Effector memory CD8-positive, alpha-beta T cell (primary cell): ENCODE measurements at regions not wholly inside any gene's neighbourhood (a gene's known extent, or its start where the extent isn't known, plus 50 kb on each side); places are given as distances from the start of the nearest gene placed in this dataset.
"Not testable (repeated sequence)": the region's sequence is repeated elsewhere in the genome, so short reads cannot be mapped to it uniquely, and the experiment has no call there.

Source experiments
- ATAC-seq: fragments of 150-1000 bp; cut with Tn5 transposase; replicated peaks from 2 replicates; pipeline ENCODE4 v1.10.0; 2021; ENCODE audit warnings: mild to moderate bottlenecking, moderate library complexity
- DNase-seq, 3 experiments: peaks; one replicate each; pipeline ENCODE4 v3.0.0; 2021
- H3K27ac Mint-ChIP-seq, 2 donors: one replicate each; pipeline ENCODE4 v1.8.0; 2022; ENCODE audit warnings: mild to moderate bottlenecking in 2 of 2, mixed read lengths in 2 of 2, moderate library complexity in 2 of 2
- H3K27me3 Mint-ChIP-seq, 2 donors: one replicate each; pipeline ENCODE4 v1.8.0; 2022; ENCODE audit warnings: mixed read lengths in 2 of 2
- H3K36me3 Mint-ChIP-seq: one replicate; pipeline ENCODE4 v1.8.0; 2022; ENCODE audit warnings: mild to moderate bottlenecking, moderate library complexity, mixed read lengths; ENCODE audit not compliant: insufficient read depth
- H3K4me1 Mint-ChIP-seq, 2 donors: one replicate each; pipeline ENCODE4 v1.8.0; 2022; ENCODE audit warnings: low read depth in 2 of 2, mixed read lengths in 2 of 2
- H3K4me3 Mint-ChIP-seq, 2 donors: one replicate each; pipeline ENCODE4 v1.8.0; 2022; ENCODE audit warnings: mild to moderate bottlenecking in 2 of 2, mixed read lengths in 2 of 2, moderate library complexity in 2 of 2
- H3K9me3 Mint-ChIP-seq, 2 donors: one replicate each; pipeline ENCODE4 v1.8.0; 2022; ENCODE audit warnings: mixed read lengths in 2 of 2

DNA sequence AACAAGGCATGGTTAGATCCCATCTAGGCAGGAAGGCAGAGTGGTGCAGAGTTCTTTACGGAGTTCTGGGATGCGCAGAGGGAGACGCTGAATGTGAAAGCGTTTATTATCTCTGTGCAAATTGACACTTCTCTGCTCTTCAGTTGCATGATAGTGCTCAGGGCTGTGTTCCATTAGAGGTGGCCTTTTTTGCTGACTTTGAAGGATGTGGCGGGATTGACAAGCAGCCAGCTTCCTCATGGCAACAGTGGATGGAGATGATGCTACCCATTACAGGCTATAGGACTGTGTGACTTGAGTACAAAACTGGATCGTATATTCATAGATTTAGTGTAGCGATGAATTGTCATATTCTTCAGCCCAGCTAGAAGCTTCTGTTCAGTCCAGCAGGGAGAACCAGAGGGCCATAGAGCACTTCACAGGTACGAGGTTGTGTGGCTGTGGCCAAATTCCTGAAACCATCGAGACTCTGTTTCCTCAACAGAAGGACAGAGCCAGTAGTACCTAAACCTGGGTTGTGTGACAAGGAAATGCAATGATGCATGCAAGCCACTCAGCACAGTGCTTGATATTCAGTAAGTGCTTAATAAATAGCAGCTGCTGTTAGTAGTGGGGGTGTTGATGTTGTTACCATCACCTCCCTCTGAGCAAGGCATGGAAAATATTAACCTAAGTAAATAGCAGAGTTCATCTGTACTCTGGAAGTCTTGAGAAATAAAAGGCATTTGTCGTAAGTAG lies 430.0 kb upstream of the KAZN start:
- no peak for DNase-seq
- no peak for ATAC-seq
- no peaks in the 10 kb centered on the region for H3K36me3 Mint-ChIP-seq
- no peaks in the 10 kb centered on the region for H3K9me3 Mint-ChIP-seq
- no peak overlapping the region for H3K4me3 Mint-ChIP-seq
- no peaks in the 10 kb centered on the region for H3K4me1 Mint-ChIP-seq
- no peak overlapping the region for H3K27ac Mint-ChIP-seq
- H3K27me3 Mint-ChIP-seq: no peaks in the 10 kb centered on the region

DNA sequence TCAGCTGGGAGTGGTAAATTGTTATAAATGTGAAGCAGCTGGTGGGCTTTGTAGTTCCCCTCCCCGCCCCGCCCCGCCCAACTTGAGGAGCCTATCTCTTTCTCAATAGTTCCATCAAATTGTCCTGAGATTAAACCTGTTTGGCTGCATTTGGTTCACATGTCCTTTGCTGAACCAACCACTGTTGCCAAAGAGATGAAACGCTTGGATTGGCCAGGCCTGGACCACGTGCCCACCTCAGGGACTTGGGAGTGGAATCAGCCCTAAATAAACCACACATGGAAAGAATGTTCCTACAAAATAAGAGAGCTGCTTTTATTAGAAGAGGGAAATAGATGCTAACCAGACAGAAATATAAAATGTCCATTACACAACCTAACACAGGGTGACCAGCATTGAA lies 424.9 kb upstream of the KAZN start:
- H3K27ac Mint-ChIP-seq: no peak overlapping the region
- ATAC-seq (no peak), DNase-seq (no peak)
- peaks cover 0 to 4% of the 10 kb centered on the region in 2 donors for H3K9me3 Mint-ChIP-seq
- no peaks in the 10 kb centered on the region for H3K4me1 Mint-ChIP-seq
- peaks cover under 1 to 9% of the 10 kb centered on the region in 2 donors for H3K27me3 Mint-ChIP-seq
- no peaks in the 10 kb centered on the region for H3K36me3 Mint-ChIP-seq
- no peak overlapping the region for H3K4me3 Mint-ChIP-seq

DNA sequence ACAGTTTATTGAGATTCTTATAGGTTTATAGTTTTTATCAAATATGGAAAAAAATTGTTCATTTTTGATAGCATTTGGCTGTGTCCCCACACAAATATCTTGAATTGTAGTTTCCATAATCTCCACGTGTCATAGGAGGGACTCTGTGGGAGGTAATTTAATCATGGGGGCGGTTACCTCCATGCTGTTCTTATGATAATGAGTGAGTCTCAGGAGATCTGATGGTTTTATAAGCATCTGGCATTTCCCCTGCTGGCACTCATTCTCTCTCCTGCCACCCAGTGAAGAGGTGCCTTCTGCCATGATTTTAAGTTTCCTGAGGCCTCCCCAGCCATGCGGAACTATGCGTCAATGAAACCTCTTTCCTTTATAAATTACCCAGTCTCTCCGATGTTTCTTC lies 420.6 kb upstream of the KAZN start:
- not testable (repeated sequence) for H3K9me3 Mint-ChIP-seq, H3K36me3 Mint-ChIP-seq, ATAC-seq, DNase-seq, H3K4me3 Mint-ChIP-seq, H3K4me1 Mint-ChIP-seq, H3K27ac Mint-ChIP-seq
- peaks cover 41% of the 10 kb centered on the region in 2 donors for H3K27me3 Mint-ChIP-seq

- Mint-ChIP-seq H3K27ac (no peak overlapping the region), H3K4me1 (no peaks in the 10 kb centered on the region), H3K36me3 (no peaks in the 10 kb centered on the region), H3K9me3 (peaks cover 0 to 8% of the 10 kb centered on the region in 2 donors), H3K27me3 (peaks cover 54% of the 10 kb centered on the region in 2 donors), H3K4me3 (no peak overlapping the region)
- DNase-seq (no peak), ATAC-seq (no peak)
Observed at GRCh38 chr1:14180738-14181137, 417.7 kb upstream of the KAZN start.

DNA sequence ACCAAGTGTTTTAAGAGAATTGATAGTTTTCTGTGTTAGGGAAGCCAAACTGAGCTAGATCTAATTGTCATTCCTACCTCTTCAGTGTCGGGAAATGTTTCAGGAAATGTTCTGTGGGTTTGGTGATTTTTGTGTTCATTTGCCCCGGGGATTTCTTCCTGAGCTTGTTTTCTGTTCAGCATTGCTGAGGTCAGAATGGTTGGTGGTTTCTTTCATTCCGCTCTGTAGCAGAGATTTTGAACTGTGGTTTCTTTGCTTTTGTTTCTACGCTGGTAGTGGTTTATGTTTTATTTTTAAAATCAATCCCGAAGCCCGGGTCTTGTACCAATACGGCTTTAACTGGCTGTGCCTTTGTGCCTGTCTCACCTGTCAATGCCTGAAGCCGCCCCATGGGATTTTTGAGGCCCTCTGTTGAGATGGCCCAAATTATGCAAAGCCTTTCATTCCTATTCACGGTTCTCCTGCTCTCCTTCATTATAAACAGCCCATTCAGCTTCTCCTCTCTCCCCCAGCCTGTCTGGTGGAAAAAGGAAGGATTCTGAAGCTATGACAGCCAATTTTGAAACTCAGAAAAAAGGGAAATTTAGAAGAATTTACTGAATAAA lies 417.2 kb upstream of the KAZN start:
- ATAC-seq (no peak), DNase-seq (no peak)
- peaks cover 57 to 58% of the 10 kb centered on the region in 2 donors for H3K27me3 Mint-ChIP-seq
- no peak overlapping the region for H3K4me3 Mint-ChIP-seq
- peaks cover 0 to 8% of the 10 kb centered on the region in 2 donors for H3K9me3 Mint-ChIP-seq
- H3K36me3 Mint-ChIP-seq: no peaks in the 10 kb centered on the region
- H3K27ac Mint-ChIP-seq: no peak overlapping the region
- no peaks in the 10 kb centered on the region for H3K4me1 Mint-ChIP-seq

DNA sequence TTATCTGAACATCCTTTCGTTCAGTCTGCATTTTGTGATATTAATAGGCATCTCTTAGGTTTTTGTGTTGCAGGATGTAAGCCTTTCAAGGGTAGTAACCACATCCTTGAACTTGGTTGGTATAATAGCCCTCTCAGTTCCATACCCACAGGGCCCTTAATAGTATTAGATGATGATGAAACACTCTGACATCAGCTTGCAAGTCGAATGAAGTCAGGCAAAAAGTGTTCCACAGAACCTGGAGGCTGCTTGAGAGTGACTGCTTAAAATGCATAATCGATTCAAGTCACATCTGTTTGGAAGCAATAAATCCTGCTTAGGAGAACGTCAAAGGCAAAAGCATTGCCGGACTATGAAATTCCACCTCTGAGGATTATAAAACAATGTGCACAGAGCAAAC lies 415.6 kb upstream of the KAZN start:
- Mint-ChIP-seq H3K9me3 (peaks cover 0 to 8% of the 10 kb centered on the region in 2 donors), H3K4me1 (no peaks in the 10 kb centered on the region), H3K27ac (no peak overlapping the region), H3K36me3 (no peaks in the 10 kb centered on the region), H3K27me3 (peaks cover 61 to 64% of the 10 kb centered on the region in 2 donors), H3K4me3 (no peak overlapping the region)
- no peak for ATAC-seq
- DNase-seq: no peak

- no peak overlapping the region for H3K4me3 Mint-ChIP-seq
- H3K4me1 Mint-ChIP-seq: no peaks in the 10 kb centered on the region
- ATAC-seq: no peak
- H3K36me3 Mint-ChIP-seq: no peaks in the 10 kb centered on the region
- peaks cover 61 to 64% of the 10 kb centered on the region in 2 donors for H3K27me3 Mint-ChIP-seq
- no peak for DNase-seq
- no peak overlapping the region for H3K27ac Mint-ChIP-seq
- H3K9me3 Mint-ChIP-seq: peaks cover 0 to 8% of the 10 kb centered on the region in 2 donors
Observed at GRCh38 chr1:14183329-14183728, 415.2 kb upstream of the KAZN start.

DNA sequence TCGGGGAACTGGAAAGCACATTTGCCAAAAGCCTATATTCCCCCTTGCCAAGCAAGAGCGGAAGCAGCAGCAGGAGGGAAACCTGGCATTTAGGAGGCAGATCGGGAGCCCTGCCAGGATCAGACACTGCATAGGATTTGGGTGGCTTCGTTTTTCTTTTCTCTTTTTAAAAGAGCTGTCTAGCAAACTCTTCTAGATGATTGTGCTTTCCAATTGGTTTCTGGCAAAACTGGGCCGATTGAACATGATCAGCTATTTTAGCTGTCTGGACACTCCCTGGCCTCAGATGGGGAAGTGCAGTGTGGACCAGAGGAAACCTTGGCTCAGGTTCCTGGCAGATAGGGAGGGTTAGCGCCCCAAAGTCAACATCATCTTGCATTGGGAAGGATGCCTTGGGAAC lies 414.0 kb upstream of the KAZN start:
- no peak for ATAC-seq
- no peak for DNase-seq
- Mint-ChIP-seq H3K4me3 (no peak overlapping the region), H3K27me3 (peaks cover 53 to 56% of the 10 kb centered on the region in 2 donors), H3K9me3 (peaks cover 0 to 8% of the 10 kb centered on the region in 2 donors), H3K27ac (no peak overlapping the region), H3K4me1 (no peaks in the 10 kb centered on the region), H3K36me3 (no peaks in the 10 kb centered on the region)

GRCh38 chr1:14189381-14189780 lies 409.1 kb upstream of the KAZN start:
- H3K36me3 Mint-ChIP-seq: no peaks in the 10 kb centered on the region
- H3K4me1 Mint-ChIP-seq: no peaks in the 10 kb centered on the region
- H3K27me3 Mint-ChIP-seq: peaks cover 12 to 31% of the 10 kb centered on the region in 2 donors
- H3K4me3 Mint-ChIP-seq: no peak overlapping the region
- H3K27ac Mint-ChIP-seq: no peak overlapping the region
- peaks cover 0 to 3% of the 10 kb centered on the region in 2 donors for H3K9me3 Mint-ChIP-seq
- DNase-seq (no peak), ATAC-seq (no peak)

- Mint-ChIP-seq H3K27me3 (peaks cover 7 to 28% of the 10 kb centered on the region in 2 donors), H3K27ac (no peak overlapping the region), H3K9me3 (no peaks in the 10 kb centered on the region), H3K4me3 (no peak overlapping the region), H3K36me3 (no peaks in the 10 kb centered on the region), H3K4me1 (no peaks in the 10 kb centered on the region)
- DNase-seq (no peak), ATAC-seq (no peak)
Observed at GRCh38 chr1:14190508-14190907, 408.0 kb upstream of the KAZN start.

DNA sequence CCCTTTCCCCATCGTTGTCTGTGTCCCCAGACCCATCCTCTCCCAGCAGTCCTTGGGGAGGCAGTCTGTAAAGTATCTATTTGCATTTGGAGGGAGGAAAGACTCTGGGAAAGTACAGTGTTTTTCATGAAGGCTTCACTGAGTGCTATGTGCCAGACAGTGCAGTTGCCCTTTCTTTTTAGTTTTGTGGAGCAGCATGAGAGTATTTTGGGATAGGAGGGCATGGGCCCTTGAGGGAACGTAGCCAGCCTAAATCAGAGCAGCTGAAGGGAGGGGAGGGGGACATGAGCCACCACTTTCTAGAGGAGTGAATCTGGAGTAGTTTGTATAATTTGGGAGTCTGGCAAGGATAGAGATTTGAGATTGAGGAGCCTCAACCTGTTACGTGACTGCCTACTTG lies 404.0 kb upstream of the KAZN start:
- H3K4me1 Mint-ChIP-seq: no peaks in the 10 kb centered on the region
- peaks cover 0 to 7% of the 10 kb centered on the region in 2 donors for H3K27me3 Mint-ChIP-seq
- no peak overlapping the region for H3K27ac Mint-ChIP-seq
- no peak overlapping the region for H3K4me3 Mint-ChIP-seq
- ATAC-seq: no peak
- DNase-seq: no peak
- no peaks in the 10 kb centered on the region for H3K9me3 Mint-ChIP-seq
- H3K36me3 Mint-ChIP-seq: no peaks in the 10 kb centered on the region

- DNase-seq (no peak), ATAC-seq (no peak)
- H3K9me3 Mint-ChIP-seq: no peaks in the 10 kb centered on the region
- H3K27ac Mint-ChIP-seq: no peak overlapping the region
- H3K36me3 Mint-ChIP-seq: no peaks in the 10 kb centered on the region
- H3K27me3 Mint-ChIP-seq: peaks cover 0 to 9% of the 10 kb centered on the region in 2 donors
- no peaks in the 10 kb centered on the region for H3K4me1 Mint-ChIP-seq
- H3K4me3 Mint-ChIP-seq: no peak overlapping the region
Observed at GRCh38 chr1:14205066-14205465, 393.4 kb upstream of the KAZN start.

GRCh38 chr1:14215151-14215550 lies 383.3 kb upstream of the KAZN start:
- Mint-ChIP-seq H3K27me3 (peaks cover 0 to 9% of the 10 kb centered on the region in 2 donors), H3K4me1 (no peaks in the 10 kb centered on the region), H3K4me3 (no peak overlapping the region), H3K36me3 (no peaks in the 10 kb centered on the region), H3K9me3 (peaks cover 0 to 3% of the 10 kb centered on the region in 2 donors), H3K27ac (no peak overlapping the region)
- DNase-seq: no peak
- no peak for ATAC-seq

- no peak for ATAC-seq
- Mint-ChIP-seq H3K27me3 (peaks cover 0 to 15% of the 10 kb centered on the region in 2 donors), H3K9me3 (peaks cover 0 to 6% of the 10 kb centered on the region in 2 donors), H3K27ac (no peak overlapping the region), H3K4me1 (no peaks in the 10 kb centered on the region), H3K36me3 (no peaks in the 10 kb centered on the region), H3K4me3 (no peak overlapping the region)
- DNase-seq: no peak
Observed at GRCh38 chr1:14217384-14217783, 381.1 kb upstream of the KAZN start.
